Esophagus muscularis mucosa (tissue), 4 donors: ENCODE measurements at regions not wholly inside any gene's neighbourhood (a gene's known extent, or its start where the extent isn't known, plus 50 kb on each side); places are given as distances from the start of the nearest gene placed in this dataset.

ENCODE experiments used
- DNase-seq: peaks from one replicate; pipeline ENCODE4 v3.0.0-alpha.2; 2017; ENCODE audit errors: extremely low spot score
- H3K27ac ChIP-seq, 4 donors: fragments of 200-600 bp; sonication (generic); replicated peaks in 1 of 4; 1 replicate in 3 of 4; 2 replicates in 1 of 4; pipeline ENCODE4 v1.5.1; 2016 to 2019; ENCODE audit warnings: mild to moderate bottlenecking in 1 of 4
- H3K27me3 ChIP-seq, 4 donors: fragments of 200-600 bp; sonication (generic); one replicate each; pipeline versions ENCODE4 v1.5.1 to v1.6.0; 2016 to 2019
- H3K36me3 ChIP-seq, 4 donors: fragments of 200-600 bp; sonication (generic); one replicate each; pipeline ENCODE4 v1.5.1; 2016 to 2019
- H3K4me1 ChIP-seq, 4 donors: fragments of 200-600 bp; sonication (generic); one replicate each; pipeline ENCODE4 v1.5.1; 2016 to 2019
- H3K4me3 ChIP-seq, 4 donors: fragments of 200-600 bp; sonication (generic); 1 replicate in 2 of 4; 2 replicates in 2 of 4; pipeline ENCODE4 v1.5.1; 2016 to 2019; ENCODE audit warnings: mild to moderate bottlenecking in 4 of 4, moderate library complexity in 1 of 4
- H3K9me3 ChIP-seq, 4 donors: fragments of 200-600 bp; sonication (generic); 1 replicate in 3 of 4; 2 replicates in 1 of 4; pipeline ENCODE4 v1.5.1; 2016 to 2019
- CTCF ChIP-seq, 3 experiments: fragments of 200-600 bp in 2 of 3; fragments of 450-650 bp in 1 of 3; sonication (generic) in 2 of 3; IDR thresholded peaks; one replicate each; pipeline ENCODE4 v1.5.1; 2017 to 2019; ENCODE audit warnings: antibody characterized with exemption in 3 of 3, mild to moderate bottlenecking in 2 of 3, moderate library complexity in 1 of 3
- EP300 ChIP-seq: sonication (generic); formaldehyde crosslinking; IDR thresholded peaks from one replicate; pipeline ENCODE4 v1.6.1; 2017; ENCODE audit warnings: antibody characterized with exemption
- POLR2A ChIP-seq: fragments of 450-650 bp; IDR thresholded peaks from one replicate; pipeline ENCODE4 v1.6.1; 2017; ENCODE audit warnings: antibody characterized with exemption, moderate library complexity, mild to moderate bottlenecking, low read depth
- POLR2AphosphoS5 ChIP-seq, 2 donors: sonication (generic); formaldehyde crosslinking; IDR thresholded peaks; one replicate each; pipeline ENCODE4 v1.6.1; 2017; ENCODE audit warnings: antibody characterized with exemption in 2 of 2
- WGBS: methylation state at CpG from one replicate; pipeline ENCODE4 v1.1.5; 2018; 5-methylcytosine and 5-hydroxymethylcytosine counted together
- intact Hi-C: fragments of 100-400 bp; cut with DNase I; formaldehyde crosslinking; loops from one replicate; pipeline ENCODE4 v1.15.1; 2023

GRCh38 chr5:128631771-128632170 lies 93.7 kb upstream of the FBN2 start:
- Histone ChIP-seq H3K4me1 (no peaks in the 10 kb centered on the region), H3K9me3 (no peaks in the 10 kb centered on the region), H3K27me3 (no peaks in the 10 kb centered on the region), H3K4me3 (no peak overlapping the region), H3K36me3 (no peaks in the 10 kb centered on the region), H3K27ac (no peak overlapping the region)
- WGBS: 88% methylated on average over 1 of the region's 1 CpG
- no peak for TF ChIP-seq POLR2A
- no peak for TF ChIP-seq POLR2AphosphoS5 (IDR thresholded peaks at IDR 0.05)
- no peak for TF ChIP-seq CTCF (IDR thresholded peaks at IDR 0.05)
- no peak for TF ChIP-seq EP300
- intact Hi-C loops: no loop called here
- DNase-seq: no peak

- WGBS: 77% methylated on average over 6 of the region's 6 CpGs
- TF ChIP-seq CTCF (IDR thresholded peaks at IDR 0.05): no peak
- no peak for TF ChIP-seq POLR2AphosphoS5 (IDR thresholded peaks at IDR 0.05)
- no peak for TF ChIP-seq EP300
- no peak for TF ChIP-seq POLR2A
- no peak overlapping the region for H3K27ac ChIP-seq
- H3K4me1 ChIP-seq: no peaks in the 10 kb centered on the region
- no peak overlapping the region for H3K4me3 ChIP-seq
- H3K27me3 ChIP-seq: no peaks in the 10 kb centered on the region
- no peaks in the 10 kb centered on the region for H3K9me3 ChIP-seq
- no peaks in the 10 kb centered on the region for H3K36me3 ChIP-seq
- intact Hi-C loops: no loop called here
- DNase-seq: no peak
These were observed 94.2 kb upstream of the FBN2 start for GRCh38 chr5:128632264-128632663.

GRCh38 chr5:128633901-128634300 lies 95.9 kb upstream of the FBN2 start:
- Histone ChIP-seq H3K36me3 (no peaks in the 10 kb centered on the region), H3K4me3 (no peak overlapping the region), H3K27me3 (no peaks in the 10 kb centered on the region), H3K27ac (no peak overlapping the region), H3K9me3 (no peaks in the 10 kb centered on the region), H3K4me1 (no peaks in the 10 kb centered on the region)
- intact Hi-C loops: no loop called here
- DNase-seq: no peak
- 92% methylated on average over 3 of the region's 3 CpGs for WGBS
- TF ChIP-seq POLR2AphosphoS5 (IDR thresholded peaks at IDR 0.05) (no peak), POLR2A (no peak), CTCF (IDR thresholded peaks at IDR 0.05) (no peak), EP300 (no peak)

GRCh38 chr5:128635379-128635778 lies 97.3 kb upstream of the FBN2 start:
- H3K36me3 ChIP-seq: no peaks in the 10 kb centered on the region
- no peak for TF ChIP-seq POLR2AphosphoS5 (IDR thresholded peaks at IDR 0.05)
- TF ChIP-seq POLR2A: no peak
- no peak for TF ChIP-seq EP300
- no peak for TF ChIP-seq CTCF (IDR thresholded peaks at IDR 0.05)
- no peak for DNase-seq
- no peak overlapping the region for H3K4me3 ChIP-seq
- no peaks in the 10 kb centered on the region for H3K4me1 ChIP-seq
- H3K27ac ChIP-seq: no peak overlapping the region
- no peaks in the 10 kb centered on the region for H3K27me3 ChIP-seq
- intact Hi-C loops: no loop called here
- WGBS: 94% methylated on average over 6 of the region's 6 CpGs
- no peaks in the 10 kb centered on the region for H3K9me3 ChIP-seq

GRCh38 chr5:128636361-128636760 lies 98.3 kb upstream of the FBN2 start:
- TF ChIP-seq CTCF (IDR thresholded peaks at IDR 0.05): no peak
- TF ChIP-seq POLR2A: no peak
- no peak for TF ChIP-seq EP300
- Histone ChIP-seq H3K9me3 (no peaks in the 10 kb centered on the region), H3K4me3 (no peak overlapping the region), H3K27me3 (no peaks in the 10 kb centered on the region), H3K27ac (no peak overlapping the region), H3K36me3 (no peaks in the 10 kb centered on the region), H3K4me1 (no peaks in the 10 kb centered on the region)
- no peak for DNase-seq
- WGBS: 94% methylated on average over 1 of the region's 1 CpG
- intact Hi-C loops: no loop called here
